DMS153 treated with DMSO at 0.1 percent for 48 hours (cell line): ENCODE measurements at regions not wholly inside any gene's neighbourhood (a gene's known extent, or its start where the extent isn't known, plus 50 kb on each side); places are given as distances from the start of the nearest gene placed in this dataset.

Experiments used
- DNase-seq: peaks from one replicate; lab custom pipeline; 2025; ENCODE audit not compliant: unreplicated experiment; lab: John Stamatoyannopoulos, UW

DNA sequence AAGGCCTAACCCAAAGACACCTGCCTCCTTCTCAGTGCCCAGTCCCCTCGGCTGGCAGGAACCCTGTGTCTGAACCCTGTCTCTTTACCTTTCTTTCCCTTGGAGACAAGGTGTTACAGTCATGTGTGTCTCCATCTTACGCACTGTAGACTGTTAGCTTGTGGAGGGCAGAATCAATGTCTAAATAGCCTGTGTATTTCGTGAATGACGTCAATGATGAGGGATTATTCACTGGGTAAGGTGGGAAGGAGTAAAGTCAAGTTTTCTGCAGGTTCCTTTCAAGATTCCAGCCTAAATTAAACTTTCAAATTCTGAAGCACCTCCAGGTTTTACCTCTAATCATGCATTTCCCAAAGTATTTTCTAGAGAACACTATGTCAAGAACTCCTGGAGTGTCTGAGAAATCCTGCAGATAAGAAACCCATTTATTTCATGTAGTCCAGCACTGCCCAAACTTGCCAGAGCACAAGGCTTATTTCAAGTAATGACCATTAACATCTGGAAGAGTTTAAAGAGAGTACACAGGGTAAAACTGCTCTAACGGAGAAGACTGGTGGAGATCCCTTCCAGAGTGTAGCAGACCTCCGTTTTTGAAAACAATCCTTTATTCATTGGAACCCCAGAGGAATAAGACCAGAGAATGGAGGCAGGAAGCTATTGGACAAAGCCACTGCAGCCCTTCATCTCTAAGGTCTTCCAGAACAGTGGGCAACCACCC is 72.8 kb downstream of the KCNF1 start:
- no peak for DNase-seq

DNA sequence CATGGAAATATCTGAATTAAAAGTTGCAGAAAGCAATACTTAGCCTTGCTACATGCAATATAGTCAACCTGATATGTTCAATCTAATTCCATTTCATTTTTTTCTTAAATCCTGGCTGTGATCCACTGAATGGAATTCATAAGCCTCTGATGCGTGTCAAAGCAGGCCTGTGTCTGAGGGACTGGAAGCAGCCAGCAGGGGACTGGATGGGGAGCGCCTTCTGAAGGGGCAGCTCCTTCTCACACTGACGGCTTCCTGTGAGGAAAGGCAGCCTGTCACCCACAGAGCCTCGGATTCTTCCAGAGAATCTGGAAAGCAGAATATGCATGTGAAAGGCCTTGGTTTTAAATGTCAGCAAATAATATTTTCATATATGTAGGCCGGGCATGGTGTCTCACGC is 73.5 kb downstream of the KCNF1 start:
- no peak for DNase-seq

DNA sequence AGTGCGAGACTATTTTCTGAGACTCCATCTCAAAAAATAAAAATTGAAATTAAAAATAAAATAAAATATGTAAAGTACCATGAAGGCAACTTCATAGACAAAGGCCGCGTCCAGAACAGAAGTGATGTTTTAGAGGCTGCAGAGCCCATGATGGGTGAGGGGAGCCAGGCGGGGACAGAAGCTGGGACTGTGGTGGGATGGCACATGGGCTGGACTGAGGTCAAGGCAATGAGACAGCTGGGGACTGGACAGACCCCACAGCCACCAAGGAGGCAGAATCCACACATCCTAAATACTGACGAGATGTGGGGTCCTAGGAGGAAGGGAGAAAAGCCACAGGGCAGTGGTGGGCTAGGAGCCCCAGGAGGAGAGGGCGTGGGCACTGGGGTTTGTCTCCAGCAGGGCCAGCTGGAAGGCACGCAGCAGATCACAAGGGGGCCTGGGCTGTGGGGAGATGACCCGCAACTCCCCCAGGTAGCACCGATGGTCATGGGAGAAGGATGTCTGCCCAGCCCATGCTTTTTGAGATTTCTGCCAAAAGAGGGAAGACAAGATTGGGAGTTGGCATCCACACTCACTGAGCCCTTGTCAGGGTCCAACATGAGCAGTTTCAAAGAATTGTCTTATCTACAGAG is 74.3 kb downstream of the KCNF1 start:
- DNase-seq = no peak

DNA sequence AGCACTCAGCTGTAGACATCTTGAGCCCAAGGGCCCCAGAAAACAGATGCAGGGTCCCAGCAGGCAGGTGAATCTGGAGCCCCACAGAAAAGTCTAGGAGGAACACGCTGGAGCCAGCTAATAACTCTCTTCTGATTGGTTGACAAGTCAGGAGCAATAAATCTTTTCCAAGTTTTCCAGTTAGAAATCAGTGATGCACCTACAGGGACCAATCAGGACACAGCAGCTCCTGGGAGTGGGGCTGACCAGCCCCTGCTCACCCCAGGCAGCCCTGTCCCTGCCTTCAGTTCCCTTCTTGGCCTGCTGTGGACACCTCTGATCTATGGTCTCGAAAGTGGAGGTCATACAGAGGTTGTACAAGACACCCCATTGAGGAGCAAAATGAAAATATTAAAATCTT is 75.7 kb downstream of the KCNF1 start:
- DNase-seq = no peak

DNA sequence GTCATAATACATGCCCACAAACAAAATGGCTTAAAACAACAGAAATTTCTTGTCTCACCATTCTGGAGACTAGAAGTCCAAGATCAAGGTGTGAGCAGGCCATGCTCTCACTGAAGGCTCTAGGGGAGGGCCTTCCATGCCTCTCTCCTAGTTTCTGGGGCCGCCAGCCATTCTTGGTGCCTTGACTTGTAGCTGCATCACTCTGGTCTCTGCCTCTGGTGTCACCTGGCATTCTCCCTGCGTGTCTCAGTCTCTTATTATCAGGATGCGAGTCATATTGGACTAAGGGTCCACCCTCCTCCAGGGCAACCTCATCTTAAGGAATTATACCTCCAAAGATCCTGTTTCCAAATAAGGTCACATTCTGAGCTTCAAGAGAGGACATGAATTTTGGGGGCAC is 76.1 kb downstream of the KCNF1 start:
- no peak for DNase-seq

DNA sequence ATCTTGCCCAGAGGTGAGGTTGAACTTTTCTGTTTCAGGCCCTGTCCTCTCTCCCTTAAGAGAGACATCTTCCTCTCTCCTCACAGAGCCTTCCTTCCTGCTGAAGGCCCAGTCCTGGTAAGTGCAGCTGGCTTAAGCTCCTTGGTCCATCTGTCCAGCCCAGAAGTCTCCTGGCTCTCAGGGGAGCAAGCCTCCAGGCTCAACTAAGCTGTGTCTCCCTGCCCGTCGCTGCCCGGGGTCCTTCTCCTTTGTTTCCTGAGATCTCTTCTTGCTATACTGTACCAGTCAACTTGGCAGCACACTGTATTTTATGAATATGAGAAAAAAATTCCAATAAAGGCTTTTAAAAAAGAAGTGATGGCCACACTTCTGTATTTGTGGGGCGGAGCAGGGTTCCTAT is 77.4 kb downstream of the KCNF1 start:
- DNase-seq = no peak

DNA sequence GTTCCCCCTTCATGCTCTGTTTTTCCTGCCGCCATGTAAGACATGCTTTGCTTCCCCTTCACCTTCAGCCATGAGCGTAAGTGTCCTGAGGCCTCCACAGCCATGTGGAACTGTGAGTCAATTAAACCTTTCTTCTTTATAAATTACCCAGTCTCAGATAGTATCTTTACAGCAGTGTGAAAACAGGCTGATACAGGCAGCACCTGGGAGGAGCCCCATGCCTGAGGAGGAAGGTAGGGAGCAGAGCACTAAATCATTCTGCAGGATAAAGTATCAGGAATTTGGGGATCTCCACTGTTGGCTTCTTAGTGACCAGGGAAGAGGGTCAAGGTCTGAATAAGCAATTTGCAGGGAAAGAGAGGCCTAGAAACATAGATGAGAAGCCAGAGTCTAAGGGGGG is 78.0 kb downstream of the KCNF1 start:
- DNase-seq = no peak

DNA sequence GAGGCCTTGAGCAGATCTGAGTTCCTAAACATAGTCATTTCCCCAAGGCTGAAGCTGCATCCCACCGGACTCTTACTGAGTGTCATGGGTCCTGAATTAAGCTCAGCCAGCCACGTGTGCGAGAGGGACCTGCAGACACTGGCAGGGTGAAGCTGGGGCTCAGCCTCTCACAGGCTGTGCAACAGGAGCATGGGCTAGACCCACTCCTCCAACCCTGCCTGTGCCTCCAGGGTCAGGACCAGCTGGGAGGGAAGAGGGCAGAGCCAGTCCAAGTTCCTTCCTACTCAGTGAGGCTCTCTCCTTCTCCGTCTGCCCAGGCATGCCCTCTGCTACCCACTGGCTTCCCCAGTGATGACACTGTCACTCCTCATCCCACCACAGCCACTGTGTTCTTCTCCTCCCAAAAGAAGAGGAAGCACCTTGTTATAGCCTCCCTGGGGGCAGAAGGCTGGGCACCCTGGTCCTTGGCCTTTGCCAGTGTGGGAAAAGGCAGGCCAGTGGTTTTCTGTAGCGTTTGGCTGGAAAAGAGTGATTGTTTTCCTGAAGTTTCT is 78.9 kb downstream of the KCNF1 start:
- DNase-seq = no peak

DNA sequence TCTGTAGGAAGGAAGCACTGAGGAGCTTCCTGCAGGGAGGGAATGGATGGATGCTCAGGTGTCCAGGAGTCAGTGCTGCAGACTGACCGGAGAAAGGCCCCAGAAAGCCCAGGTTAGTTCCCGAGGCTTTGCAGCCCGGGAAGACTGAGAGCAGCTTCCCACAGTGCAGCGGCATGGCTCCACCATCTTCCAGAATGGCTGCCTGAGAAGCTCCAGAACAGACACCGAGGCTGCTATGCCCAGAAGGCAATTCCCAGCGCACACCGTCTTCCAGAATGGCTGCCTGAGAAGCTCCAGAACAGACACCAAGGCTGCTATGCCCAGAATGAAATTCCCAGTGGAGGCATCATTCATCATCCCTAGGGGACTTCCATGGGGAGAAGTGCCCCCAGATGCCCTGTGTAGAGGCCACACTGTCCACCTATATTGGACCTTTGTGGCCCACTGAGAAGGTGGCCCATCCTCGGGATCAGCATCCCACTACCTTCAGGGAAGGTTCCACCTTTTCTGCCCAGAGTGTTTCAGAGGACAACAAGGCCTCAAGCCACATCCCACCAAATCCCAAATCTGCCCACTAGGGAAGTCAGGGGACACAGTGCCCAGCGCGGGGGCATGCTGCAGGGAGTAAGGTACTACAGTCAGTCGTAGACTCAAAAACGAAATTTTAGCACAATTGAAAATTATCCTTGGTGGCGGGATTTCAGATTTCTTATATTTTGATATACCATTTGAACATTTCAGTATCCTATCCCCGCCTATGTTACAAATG is 80.5 kb downstream of the KCNF1 start:
- no peak for DNase-seq

DNA sequence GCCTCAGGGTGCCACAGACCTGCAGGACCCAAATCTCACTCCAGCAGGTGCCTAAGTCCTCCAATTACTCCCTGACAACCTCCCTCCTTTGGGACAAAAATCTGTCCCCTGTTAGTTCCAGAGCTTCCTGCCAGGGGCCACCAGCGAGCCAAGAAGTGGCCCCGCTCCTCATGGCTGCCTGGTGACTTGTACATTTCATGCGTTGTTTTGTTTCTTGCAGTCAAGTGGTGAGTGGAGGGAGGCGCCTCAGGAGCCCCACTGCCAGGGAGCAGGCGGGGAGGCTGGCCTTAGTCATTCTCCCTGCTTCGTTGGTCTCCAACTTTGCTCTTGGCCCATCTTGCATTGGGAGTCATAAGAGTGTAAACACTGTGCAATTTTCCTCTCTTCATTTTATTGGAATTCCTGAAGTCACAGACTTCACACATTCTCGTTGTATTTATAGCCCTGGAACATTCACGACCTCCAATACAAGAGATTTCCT is 81.3 kb downstream of the KCNF1 start:
- no peak for DNase-seq

DNA sequence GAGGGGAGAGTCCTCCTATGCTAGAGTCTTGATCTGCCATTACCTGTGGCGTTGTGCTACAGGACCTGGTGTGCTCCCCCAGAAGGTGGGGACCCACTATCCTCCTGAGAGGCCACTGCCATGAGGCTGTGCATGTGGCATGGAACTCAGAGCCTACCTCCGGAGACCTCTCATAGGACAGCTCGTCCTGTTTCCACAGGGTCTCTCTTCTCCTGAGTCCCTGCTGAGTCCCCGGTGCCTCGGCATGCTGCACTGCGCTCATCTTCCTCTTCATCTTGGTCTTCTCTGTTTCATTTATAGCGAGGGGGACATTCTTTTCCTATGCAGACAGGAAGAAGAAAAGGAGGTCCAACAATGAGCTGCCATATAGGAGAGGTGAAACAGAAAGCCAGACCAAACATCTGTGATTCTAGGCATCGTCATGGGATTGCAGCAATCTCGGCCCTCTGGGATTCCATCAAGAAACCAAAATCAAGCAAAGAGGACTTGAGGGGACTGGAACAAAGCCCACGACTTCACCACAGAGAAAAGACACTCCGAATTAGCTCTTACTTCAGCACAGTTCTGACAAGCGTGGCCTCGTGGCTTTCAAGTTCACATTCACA is 83.7 kb downstream of the KCNF1 start:
- DNase-seq = no peak

DNA sequence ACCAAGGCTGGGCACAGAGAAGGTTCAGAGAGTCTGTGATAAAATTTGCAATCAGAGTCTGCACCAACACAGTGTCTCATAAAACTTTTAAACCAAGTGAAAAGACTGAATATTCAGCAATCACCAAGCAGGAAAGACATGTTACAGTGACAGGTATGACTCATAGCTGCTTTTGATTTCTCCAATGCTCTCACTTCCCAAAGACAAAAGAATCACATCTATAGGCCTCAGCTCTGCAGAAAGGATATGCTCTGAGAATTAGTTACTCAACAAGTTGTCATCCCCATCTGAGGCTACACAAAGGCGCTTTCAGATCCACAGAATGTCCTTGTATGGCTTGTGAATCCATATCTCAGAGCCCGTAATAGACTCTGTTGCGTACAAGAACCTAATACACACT is 92.5 kb downstream of the KCNF1 start:
- no peak for DNase-seq

DNA sequence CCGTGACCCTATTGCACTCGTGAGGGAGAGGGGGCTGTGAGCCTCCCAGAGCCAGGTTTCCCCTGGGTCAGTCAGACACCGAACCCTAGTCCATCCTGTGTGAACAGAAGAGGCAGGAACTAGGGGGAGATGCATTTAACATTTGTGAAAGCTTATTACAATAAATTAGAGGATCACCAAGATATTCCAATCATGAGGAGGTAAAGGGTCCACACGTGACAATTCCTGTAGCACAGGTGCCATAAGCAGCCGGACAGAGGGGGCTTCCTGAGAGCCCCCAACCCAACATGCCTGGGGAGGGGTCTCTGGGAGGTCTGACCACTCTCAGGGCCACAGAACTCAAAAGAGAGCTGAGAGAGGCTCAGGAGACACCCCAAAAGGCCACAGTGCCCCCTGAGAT is 93.3 kb downstream of the KCNF1 start:
- DNase-seq = no peak

DNA sequence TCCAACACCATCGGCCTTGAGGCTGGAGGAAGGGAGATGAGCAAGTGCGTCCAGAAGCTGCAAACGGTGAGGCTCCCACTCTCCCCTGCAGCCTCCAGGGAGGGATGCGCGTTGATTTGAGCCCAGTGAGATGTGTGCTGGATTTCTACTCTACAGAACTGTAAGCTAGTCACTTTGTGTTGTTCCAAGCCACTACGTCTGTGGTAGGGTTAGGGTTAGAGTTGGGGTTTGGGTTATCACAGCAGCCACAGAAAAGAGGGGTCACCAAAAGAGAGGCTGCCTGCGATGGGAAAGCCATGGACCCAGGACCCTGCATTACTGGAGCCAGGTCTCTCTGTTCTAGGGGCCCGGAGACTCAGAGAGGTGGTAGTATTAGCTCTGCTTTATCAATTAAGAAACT is 94.5 kb downstream of the KCNF1 start:
- DNase-seq = no peak

DNA sequence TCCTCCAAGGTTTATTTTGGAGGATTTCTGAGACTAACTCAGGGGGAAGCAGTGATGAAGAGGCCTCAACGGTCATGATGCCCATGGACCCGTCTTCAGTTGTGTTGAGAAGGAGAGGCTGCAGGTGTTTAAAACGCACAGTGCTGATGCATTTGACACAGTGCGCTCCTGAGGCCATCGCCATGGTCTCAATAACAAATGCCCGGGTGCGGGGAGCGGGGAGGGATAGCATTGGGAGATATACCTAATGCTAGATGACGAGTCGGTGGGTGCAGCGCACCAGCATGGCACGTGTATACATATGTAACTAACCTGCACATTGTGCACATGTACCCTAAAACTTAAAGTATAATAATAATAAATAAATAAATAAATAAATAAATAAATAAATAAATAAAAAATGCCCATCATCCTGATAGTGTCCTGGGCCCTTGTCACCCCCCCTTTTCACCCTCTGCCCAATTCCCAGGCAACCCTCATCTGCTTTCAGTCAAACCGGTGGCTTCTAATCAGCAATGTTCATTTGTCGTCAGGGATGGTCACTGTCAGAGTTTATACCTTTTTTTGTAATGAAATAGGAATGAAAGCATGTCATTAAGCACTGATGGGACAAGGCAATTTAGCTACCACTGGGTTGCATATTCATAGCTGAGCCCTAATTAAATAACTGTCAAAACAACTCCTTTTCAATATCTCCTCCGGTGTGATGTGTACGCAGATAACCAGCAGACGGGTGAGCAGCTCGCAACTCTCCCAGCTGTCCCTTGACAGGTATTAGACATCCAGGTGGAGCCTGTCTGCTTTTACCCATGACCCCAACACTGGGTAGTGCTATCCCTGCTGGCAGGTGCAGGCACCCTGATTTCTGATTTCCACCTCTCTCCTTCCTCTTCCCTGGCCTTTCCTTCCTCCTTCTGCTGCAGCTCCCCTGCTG is 95.9 kb downstream of the KCNF1 start:
- no peak for DNase-seq

DNA sequence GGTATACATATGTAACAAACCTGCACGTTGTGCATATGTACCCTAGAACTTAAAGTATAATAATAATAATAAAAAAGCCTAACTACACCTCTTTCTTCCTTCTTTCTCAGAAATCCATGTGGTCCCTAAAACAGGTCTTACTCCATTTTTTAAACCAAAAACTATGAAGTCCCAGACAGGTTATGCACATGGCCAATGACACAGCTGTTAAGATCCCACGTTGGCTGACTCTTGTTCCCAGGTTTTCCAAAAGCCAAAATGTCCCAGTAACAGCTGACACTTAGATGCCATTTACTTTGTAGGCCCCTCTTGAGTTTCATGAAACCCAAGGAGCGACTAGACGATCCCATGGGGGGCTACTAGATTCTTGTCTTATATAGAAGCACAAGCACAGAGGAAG is 97.0 kb downstream of the KCNF1 start:
- DNase-seq = no peak

DNA sequence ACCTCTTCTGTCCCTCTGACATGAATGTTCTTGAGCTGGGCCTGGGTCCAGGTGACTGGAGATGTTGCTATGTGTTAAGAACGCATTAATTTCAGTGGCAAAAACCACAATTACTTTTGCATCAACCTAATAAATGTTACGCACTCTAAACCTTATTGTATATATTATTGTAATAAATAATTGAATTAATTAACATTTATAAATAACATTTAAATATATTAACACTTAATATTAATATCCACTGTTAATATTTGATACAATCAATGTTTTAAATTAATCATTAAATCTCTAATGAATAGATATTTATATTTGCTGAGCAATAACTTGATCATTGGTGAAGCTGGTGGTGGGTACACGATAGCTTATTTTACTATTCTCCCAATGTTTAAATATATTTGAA is 97.4 kb downstream of the KCNF1 start:
- DNase-seq = no peak

DNA sequence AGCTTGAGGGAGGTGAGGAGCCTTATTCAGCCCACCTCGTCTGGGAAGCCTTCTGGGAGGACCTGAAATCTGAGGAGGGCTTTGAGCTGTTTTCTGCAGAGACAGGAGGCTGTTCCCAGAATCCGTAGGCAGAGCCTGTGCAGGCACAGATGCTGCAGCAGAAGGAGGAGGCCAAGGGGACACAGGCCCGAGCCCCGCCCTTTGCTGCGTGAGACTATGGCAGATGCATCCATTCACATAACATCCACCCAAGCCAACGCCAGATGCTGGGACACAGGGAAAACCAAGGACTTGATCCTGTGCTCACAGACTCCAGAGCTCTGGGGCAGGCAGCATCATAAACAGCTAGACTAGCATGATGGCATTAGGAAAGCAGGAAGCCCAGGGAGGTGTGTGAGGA is 98.2 kb downstream of the KCNF1 start:
- DNase-seq = no peak

DNA sequence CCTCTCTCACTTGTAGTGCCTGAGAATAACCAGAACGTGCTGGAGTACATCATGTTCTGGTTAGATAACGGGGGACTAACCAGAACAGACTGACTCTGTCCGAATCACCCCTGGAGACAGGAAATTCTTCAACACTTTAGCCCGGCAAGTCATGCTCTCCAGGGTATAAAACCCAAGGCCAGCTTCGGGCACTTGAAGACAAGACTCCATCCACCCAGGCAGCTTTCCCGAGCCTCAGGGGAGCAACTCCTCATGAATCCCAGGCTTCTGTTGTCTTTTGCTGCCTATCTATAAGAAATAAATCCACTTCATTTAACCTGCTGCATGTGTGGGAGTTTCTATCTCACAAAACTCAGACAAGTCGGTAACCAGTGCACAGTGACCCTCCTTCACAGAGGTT is 99.6 kb downstream of the KCNF1 start:
- DNase-seq = no peak

DNA sequence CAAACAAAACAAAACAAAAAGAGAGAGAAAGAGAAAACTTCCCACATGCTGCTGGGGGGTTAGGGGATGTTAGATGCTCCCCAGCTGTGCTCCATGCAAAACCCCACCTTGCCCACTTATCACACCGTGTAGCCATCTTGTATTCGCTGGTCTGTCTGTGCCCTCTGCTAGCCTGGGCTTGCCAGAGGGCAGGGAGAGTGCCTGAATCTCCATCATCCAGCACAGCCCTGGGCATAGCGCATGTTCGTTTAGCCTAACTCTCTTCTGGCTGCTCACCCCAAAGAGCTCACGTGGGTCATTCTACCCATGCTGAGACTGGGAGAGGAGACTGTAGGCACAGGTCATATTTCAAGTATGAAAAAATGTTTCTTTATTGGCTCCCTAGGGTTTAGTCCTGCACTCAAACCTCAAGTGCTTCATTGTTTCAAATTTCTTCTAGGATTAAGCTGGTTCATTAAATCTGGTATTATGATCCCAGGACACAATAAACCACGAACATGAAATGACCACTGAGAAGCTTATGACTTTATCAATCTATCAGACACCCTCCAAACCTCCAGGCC is 100.5 kb downstream of the KCNF1 start:
- no peak for DNase-seq
